NT2/D1 (cell line): ENCODE measurements at regions not wholly inside any gene's neighbourhood (a gene's known extent, or its start where the extent isn't known, plus 50 kb on each side); places are given as distances from the start of the nearest gene placed in this dataset.

Source experiments
- DNase-seq: peaks from one replicate; pipeline ENCODE4 v3.0.0-alpha.2; 2011; ENCODE audit warnings: low read depth, low spot score
- H3K27me3 ChIP-seq: 2 replicates; pipeline ENCODE4 v1.6.0; 2011; ENCODE audit warnings: mild to moderate bottlenecking; ENCODE audit not compliant: insufficient read length, insufficient read depth
- H3K36me3 ChIP-seq: 2 replicates; pipeline ENCODE4 v1.6.1; 2011; ENCODE audit warnings: mild to moderate bottlenecking, low read length, mixed read lengths; ENCODE audit not compliant: insufficient read depth, insufficient read length
- H3K4me1 ChIP-seq: 2 replicates; pipeline ENCODE4 v1.5.1; 2011; ENCODE audit not compliant: insufficient read depth, insufficient read length
- H3K4me3 ChIP-seq: 2 replicates; pipeline ENCODE4 v1.5.1; 2011; ENCODE audit warnings: low read depth; ENCODE audit not compliant: insufficient read length
- H3K9ac ChIP-seq: 2 replicates; pipeline ENCODE4 v1.6.0; 2011; ENCODE audit warnings: low read depth; ENCODE audit not compliant: insufficient read length
- H3K9me3 ChIP-seq: 2 replicates; pipeline ENCODE4 v1.5.1; 2011; ENCODE audit warnings: mild to moderate bottlenecking, low read length; ENCODE audit not compliant: insufficient read depth
- SUZ12 ChIP-seq: IDR thresholded peaks from 2 replicates; pipeline ENCODE4 v1.6.1; 2011; ENCODE audit not compliant: insufficient read length, insufficient read depth; ENCODE audit errors: extremely low read depth
- YY1 ChIP-seq: IDR thresholded peaks from 2 replicates; pipeline ENCODE4 v1.6.1; 2011; ENCODE audit not compliant: insufficient read length, insufficient read depth
- ZNF274 ChIP-seq: IDR thresholded peaks from 2 replicates; pipeline ENCODE4 v1.6.1; 2011; ENCODE audit warnings: mild to moderate bottlenecking, low read depth, low read length

- Histone ChIP-seq H3K36me3 (no peaks in the 10 kb centered on the region), H3K9me3 (peaks cover 16% of the 10 kb centered on the region; the same call in 1 of the 2 replicates), H3K9ac (no peak overlapping the region), H3K4me1 (peaks cover 3% of the 10 kb centered on the region), H3K4me3 (no peak overlapping the region), H3K27me3 (no peaks in the 10 kb centered on the region)
- TF ChIP-seq ZNF274, result no peak
- TF ChIP-seq YY1, result no peak
- no peak for TF ChIP-seq SUZ12
- DNase-seq, result no peak
Observed at GRCh38 chr22:44594951-44595350, 96.9 kb upstream of the RTL6 start.

GRCh38 chr22:44592824-44593148 lies 94.8 kb upstream of the RTL6 start:
- no peaks in the 10 kb centered on the region for H3K27me3 ChIP-seq
- peaks cover 24% of the 10 kb centered on the region; the same call in 1 of the 2 replicates for H3K9me3 ChIP-seq
- H3K4me1 ChIP-seq, result peaks cover 3% of the 10 kb centered on the region
- H3K4me3 ChIP-seq, result no peak overlapping the region
- H3K9ac ChIP-seq, result no peak overlapping the region
- TF ChIP-seq SUZ12 (no peak), YY1 (no peak), ZNF274 (no peak)
- no peaks in the 10 kb centered on the region for H3K36me3 ChIP-seq
- DNase-seq, result no peak

DNA sequence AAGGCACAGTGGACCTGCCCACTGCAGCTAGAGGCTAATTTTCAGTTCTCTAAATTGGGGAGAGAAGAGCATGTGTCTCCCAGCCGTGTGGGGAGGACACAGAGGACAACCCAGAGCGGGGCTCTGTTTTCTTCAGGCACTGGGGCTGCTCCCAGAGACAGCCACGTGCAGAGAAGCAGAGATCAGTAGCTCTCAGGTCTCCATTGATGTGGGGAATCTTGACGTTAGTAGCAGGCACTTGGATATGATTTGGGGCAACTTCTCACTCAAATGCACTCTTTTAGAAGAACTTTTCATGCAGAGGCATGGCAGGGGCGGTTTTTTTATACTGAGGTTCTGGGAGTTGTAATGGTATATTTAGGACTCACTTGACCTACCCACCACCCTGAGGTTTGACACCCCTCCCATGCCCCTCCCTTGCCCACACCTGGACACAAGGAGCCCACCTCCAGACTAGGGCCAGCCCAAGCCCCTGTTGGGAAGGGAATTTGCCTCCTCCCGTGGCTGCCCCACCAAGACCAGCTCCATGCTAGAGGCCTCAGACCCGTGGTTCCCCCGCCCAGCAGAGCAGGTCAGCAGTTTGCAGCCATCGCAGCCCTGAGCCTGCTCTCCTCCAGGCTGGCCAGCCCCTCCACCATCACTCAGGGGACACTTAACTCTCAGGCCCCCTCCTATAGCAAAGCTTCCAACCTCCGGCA lies 94.2 kb upstream of the RTL6 start:
- peaks cover 24% of the 10 kb centered on the region; the same call in 1 of the 2 replicates for H3K9me3 ChIP-seq
- no peak overlapping the region for H3K9ac ChIP-seq
- H3K36me3 ChIP-seq, result no peaks in the 10 kb centered on the region
- TF ChIP-seq SUZ12 (no peak), ZNF274 (no peak), YY1 (no peak)
- no peak overlapping the region for H3K4me3 ChIP-seq
- no peaks in the 10 kb centered on the region for H3K4me1 ChIP-seq
- no peak for DNase-seq
- no peaks in the 10 kb centered on the region for H3K27me3 ChIP-seq

GRCh38 chr22:44591146-44591790 lies 93.2 kb upstream of the RTL6 start:
- Histone ChIP-seq H3K27me3 (no peaks in the 10 kb centered on the region), H3K4me3 (no peak overlapping the region), H3K9ac (no peak overlapping the region), H3K4me1 (no peaks in the 10 kb centered on the region), H3K36me3 (no peaks in the 10 kb centered on the region), H3K9me3 (peaks cover 24% of the 10 kb centered on the region; the same call in 1 of the 2 replicates)
- no peak for DNase-seq
- no peak for TF ChIP-seq SUZ12
- TF ChIP-seq YY1, result no peak
- TF ChIP-seq ZNF274, result no peak

DNA sequence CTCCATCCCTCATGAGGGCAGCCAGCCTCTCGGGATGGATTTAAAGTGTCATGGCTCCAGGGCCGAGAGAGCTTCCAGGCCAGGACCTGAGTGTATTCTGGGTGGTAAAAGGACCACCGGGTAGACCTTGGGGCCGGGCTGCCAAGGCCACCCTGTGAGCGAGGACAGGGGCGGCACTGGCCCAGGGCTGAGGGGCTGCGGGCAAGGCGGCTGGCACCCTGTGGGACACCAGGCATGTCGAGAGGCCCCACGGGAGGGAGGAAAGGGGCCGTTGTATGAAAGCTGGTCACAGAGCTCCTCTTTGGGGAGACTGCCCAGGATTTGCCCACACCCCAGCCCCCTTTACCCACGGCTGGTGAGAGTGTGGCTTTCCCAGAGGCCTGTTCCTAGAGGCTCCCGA lies 92.3 kb upstream of the RTL6 start:
- no peak for DNase-seq
- H3K27me3 ChIP-seq, result no peaks in the 10 kb centered on the region
- no peak for TF ChIP-seq SUZ12
- TF ChIP-seq ZNF274, result no peak
- TF ChIP-seq YY1, result no peak

GRCh38 chr22:44589831-44590230 lies 91.8 kb upstream of the RTL6 start:
- Histone ChIP-seq H3K9me3 (peaks cover 24% of the 10 kb centered on the region; the same call in 1 of the 2 replicates), H3K4me1 (no peaks in the 10 kb centered on the region), H3K9ac (no peak overlapping the region), H3K27me3 (no peaks in the 10 kb centered on the region), H3K36me3 (no peaks in the 10 kb centered on the region), H3K4me3 (no peak overlapping the region)
- no peak for DNase-seq
- TF ChIP-seq SUZ12, result no peak
- no peak for TF ChIP-seq ZNF274
- TF ChIP-seq YY1, result no peak

More for the DNA sequence above, 92.3 kb upstream of the RTL6 start:
- Histone ChIP-seq H3K36me3 (no peaks in the 10 kb centered on the region), H3K4me1 (no peaks in the 10 kb centered on the region), H3K9me3 (peaks cover 24% of the 10 kb centered on the region; the same call in 1 of the 2 replicates), H3K4me3 (no peak overlapping the region), H3K9ac (no peak overlapping the region)

- no peak for TF ChIP-seq ZNF274
- TF ChIP-seq YY1, result no peak
- no peak for TF ChIP-seq SUZ12
- Histone ChIP-seq H3K4me3 (no peak overlapping the region), H3K36me3 (no peaks in the 10 kb centered on the region), H3K27me3 (no peaks in the 10 kb centered on the region), H3K9ac (no peak overlapping the region), H3K4me1 (no peaks in the 10 kb centered on the region), H3K9me3 (peaks cover 24% of the 10 kb centered on the region; the same call in 1 of the 2 replicates)
- DNase-seq, result no peak
Observed at GRCh38 chr22:44588348-44588747, 90.3 kb upstream of the RTL6 start.
